Natural killer cell treated with Interleukin-12 subunit alpha and Interleukin-12 subunit beta and Interleukin-15 and Interleukin-18, amount 100 ng/mL, for 72 hours (primary cell): ENCODE measurements at regions not wholly inside any gene's neighbourhood (a gene's known extent, or its start where the extent isn't known, plus 50 kb on each side); places are given as distances from the start of the nearest gene placed in this dataset.
A peak's percentile ranks its signal among the peaks of the same experiment; 100 is the strongest.

Experiments used
- ATAC-seq, 2 donors: fragments of 150-1000 bp; cut with Tn5 transposase in 1 of 2; sonication (Bioruptor Pico), chemical (Tn5 transposase) in 1 of 2; 2 replicates each; pipeline ENCODE4 v1.10.0; 2021
- DNase-seq: peaks from one replicate; pipeline ENCODE4 v3.0.0; 2022; ENCODE audit warnings: low spot score
- H3K27ac Mint-ChIP-seq, 2 donors: 1 replicate in 1 of 2; 2 replicates in 1 of 2; pipeline ENCODE4 v1.8.0; 2022; ENCODE audit warnings: mixed read lengths in 2 of 2, mild to moderate bottlenecking in 1 of 2, moderate library complexity in 1 of 2
- H3K27me3 Mint-ChIP-seq, 2 donors: 1 replicate in 1 of 2; 2 replicates in 1 of 2; pipeline ENCODE4 v1.8.0; 2022; ENCODE audit warnings: mixed read lengths in 2 of 2
- H3K36me3 Mint-ChIP-seq: one replicate; pipeline ENCODE4 v1.8.0; 2022; ENCODE audit warnings: mixed read lengths
- H3K4me1 Mint-ChIP-seq, 2 donors: 1 replicate in 1 of 2; 2 replicates in 1 of 2; pipeline ENCODE4 v1.8.0; 2022; ENCODE audit warnings: low read depth in 2 of 2, mixed read lengths in 2 of 2, mild to moderate bottlenecking in 1 of 2
- H3K4me3 Mint-ChIP-seq: one replicate; pipeline ENCODE4 v1.8.0; 2022; ENCODE audit warnings: mixed read lengths
- H3K9me3 Mint-ChIP-seq: 2 replicates; pipeline ENCODE4 v1.8.0; 2022; ENCODE audit warnings: mixed read lengths

DNA sequence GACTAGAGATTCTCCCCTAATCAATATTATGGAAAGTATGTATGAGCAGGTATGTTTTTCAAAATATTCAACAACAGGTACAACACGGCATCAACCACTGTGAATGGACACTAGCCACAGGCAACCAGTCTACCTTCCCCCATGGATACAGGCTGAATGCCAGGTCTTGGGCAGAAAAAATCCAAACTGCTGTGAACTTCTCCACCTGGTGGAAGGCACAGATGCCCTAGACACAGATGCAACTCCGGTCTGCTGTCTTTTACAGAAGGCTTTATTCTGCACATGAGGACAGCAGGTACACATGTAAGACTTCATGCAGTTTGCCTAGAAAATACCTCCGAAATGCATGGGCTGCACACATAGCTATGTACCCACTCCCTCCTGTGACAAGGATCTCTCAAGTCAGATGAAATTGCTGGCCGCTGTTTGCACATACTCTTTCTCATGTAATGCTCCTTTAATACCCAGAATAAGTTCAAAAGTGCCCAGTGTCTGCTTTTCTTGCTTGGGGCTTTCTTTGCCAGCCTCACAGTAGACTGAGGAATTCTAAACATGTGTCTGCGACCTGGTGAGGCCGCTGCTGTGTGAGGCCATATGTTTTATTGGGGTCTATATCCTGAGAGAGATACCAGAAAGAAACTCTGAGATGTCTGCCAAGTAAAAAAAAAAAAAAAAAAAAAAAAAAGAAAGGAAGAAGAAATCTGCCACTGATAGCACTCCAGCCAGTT lies 325.9 kb downstream of the FOXO1 start:
- no peak for ATAC-seq
- Mint-ChIP-seq H3K36me3 (no peaks in the 10 kb centered on the region), H3K4me1 (no peaks in the 10 kb centered on the region), H3K9me3 (no peaks in the 10 kb centered on the region), H3K4me3 (no peak overlapping the region), H3K27ac (no peak overlapping the region), H3K27me3 (no peaks in the 10 kb centered on the region)
- DNase-seq = no peak

DNA sequence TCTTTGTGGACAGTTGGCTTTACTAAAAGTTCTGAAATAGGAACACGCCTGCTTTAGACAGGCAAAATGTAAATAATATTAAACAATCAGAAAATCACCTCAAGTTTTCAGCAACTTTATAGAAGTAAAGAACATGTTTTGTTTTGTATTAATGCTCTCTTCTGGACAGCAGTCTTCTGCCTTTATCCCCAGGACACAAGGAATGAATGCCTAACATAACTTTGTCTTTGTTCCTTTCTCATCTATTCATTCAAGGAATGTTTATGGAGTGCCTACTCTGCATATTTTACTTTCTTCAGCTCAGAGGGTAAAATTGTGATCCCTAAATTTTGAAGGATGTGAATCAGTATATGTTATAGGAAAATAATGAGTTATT lies 325.4 kb downstream of the FOXO1 start:
- Mint-ChIP-seq H3K9me3 (no peaks in the 10 kb centered on the region), H3K36me3 (no peaks in the 10 kb centered on the region), H3K27me3 (no peaks in the 10 kb centered on the region), H3K4me1 (no peaks in the 10 kb centered on the region), H3K4me3 (no peak overlapping the region), H3K27ac (no peak overlapping the region)
- DNase-seq (no peak), ATAC-seq (no peak)

DNA sequence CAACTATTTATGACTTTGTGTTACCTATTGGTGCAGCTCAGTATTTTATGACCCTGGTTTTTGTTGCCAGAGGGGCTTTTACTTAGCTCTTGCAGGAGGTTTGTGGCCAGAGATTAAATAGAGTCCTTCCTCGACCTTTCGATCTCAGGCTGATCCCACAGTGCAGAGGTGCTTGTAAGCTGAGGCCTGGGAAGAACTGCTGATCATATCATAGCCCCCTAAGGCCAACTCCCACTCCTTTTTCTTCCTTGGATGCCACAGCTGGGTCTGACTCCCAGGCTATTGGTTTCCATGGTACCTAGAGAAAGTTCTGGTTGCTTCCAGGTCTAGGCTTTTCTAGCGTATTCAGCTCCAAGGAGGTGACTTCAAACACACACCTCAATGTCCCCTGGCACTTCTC lies 324.9 kb downstream of the FOXO1 start:
- no peak for ATAC-seq
- H3K4me1 Mint-ChIP-seq = no peaks in the 10 kb centered on the region
- no peak overlapping the region for H3K27ac Mint-ChIP-seq
- no peaks in the 10 kb centered on the region for H3K36me3 Mint-ChIP-seq
- no peak overlapping the region for H3K4me3 Mint-ChIP-seq
- no peaks in the 10 kb centered on the region for H3K9me3 Mint-ChIP-seq
- DNase-seq = no peak
- no peaks in the 10 kb centered on the region for H3K27me3 Mint-ChIP-seq

DNA sequence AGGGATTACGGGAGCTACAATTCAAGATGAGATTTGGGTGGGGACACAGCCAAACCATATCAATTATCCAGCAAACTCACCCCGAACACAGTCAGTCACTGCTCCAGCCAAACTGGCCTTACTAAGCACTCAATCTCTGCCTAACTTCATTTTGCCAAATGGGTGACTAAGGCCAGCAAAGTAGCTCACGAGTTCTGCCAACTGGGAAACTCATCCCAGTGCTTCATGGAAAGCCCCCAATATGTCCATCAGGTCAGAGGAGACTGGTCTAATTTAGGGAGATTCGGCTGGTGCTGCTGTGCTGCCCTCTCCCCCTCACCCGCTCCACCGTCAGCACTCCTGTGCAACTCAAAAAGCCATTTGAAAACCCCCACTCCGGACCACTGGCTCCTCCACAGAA lies 324.0 kb downstream of the FOXO1 start:
- no peaks in the 10 kb centered on the region for H3K4me1 Mint-ChIP-seq
- H3K36me3 Mint-ChIP-seq = no peaks in the 10 kb centered on the region
- no peak for DNase-seq
- no peak overlapping the region for H3K4me3 Mint-ChIP-seq
- H3K9me3 Mint-ChIP-seq = no peaks in the 10 kb centered on the region
- ATAC-seq = no peak
- H3K27me3 Mint-ChIP-seq = no peaks in the 10 kb centered on the region
- no peak overlapping the region for H3K27ac Mint-ChIP-seq

DNA sequence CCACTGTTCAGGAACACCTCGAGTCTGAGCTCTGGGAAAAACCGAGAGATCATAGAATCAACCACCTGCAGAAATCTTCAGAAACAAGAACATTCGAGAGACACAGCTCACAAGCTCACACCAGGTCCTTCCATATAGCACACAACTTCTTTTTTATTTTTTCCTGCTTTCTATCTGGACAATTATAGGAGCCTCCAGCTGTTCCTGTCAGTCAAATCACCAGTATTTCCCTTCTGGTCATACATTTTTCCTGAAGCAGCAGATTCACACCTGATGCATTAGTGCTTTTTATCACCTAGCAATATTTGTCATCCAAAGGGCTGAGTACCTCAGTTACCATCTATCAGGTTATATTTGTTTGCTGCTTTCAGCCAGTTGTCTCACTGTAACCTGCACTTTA lies 323.5 kb downstream of the FOXO1 start:
- H3K27me3 Mint-ChIP-seq = no peaks in the 10 kb centered on the region
- H3K4me1 Mint-ChIP-seq = peaks cover 0 to 1% of the 10 kb centered on the region in 2 donors

DNA sequence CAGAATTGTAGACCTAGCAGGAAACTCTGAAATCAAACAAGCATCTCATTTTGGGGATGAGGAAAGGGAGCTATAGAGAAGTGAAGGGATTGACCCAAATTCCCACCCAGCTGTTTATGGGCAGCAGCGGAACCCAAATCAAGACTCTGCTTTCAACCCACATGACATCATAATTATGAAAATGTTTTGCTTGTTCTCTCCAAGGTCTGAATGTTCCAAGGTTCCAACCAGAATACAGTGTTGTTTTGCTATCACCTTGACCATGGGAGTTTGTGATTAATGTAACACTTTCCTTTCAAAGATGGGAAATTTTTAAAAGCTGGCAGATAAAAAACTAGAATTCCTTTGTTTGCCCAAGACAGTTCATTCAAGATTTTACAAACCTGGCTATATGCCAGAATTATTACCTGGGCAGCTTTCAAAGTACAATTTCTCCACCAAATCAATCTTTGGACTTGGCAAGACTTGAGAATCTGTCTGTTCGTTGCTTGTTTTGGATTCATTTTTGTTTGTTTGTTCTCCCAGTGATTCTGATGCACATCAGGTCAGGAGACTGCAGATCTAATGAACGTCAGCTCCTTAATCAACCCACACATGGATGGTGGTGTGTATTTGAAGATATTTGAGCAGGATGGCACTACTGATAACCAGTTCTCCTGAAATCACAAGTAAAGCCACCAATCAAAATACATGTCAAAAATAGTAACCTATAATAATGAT lies 322.7 kb downstream of the FOXO1 start:
- Mint-ChIP-seq H3K36me3 (no peaks in the 10 kb centered on the region), H3K4me1 (peaks cover 0 to 5% of the 10 kb centered on the region in 2 donors), H3K27ac (no peak overlapping the region), H3K9me3 (no peaks in the 10 kb centered on the region), H3K27me3 (no peaks in the 10 kb centered on the region), H3K4me3 (no peak overlapping the region)
- ATAC-seq (no peak), DNase-seq (no peak)

More for the DNA sequence above, 323.5 kb downstream of the FOXO1 start:
- DNase-seq = no peak
- ATAC-seq = no peak
- H3K27ac Mint-ChIP-seq = no peak overlapping the region
- no peaks in the 10 kb centered on the region for H3K36me3 Mint-ChIP-seq
- no peaks in the 10 kb centered on the region for H3K9me3 Mint-ChIP-seq
- H3K4me3 Mint-ChIP-seq = no peak overlapping the region

DNA sequence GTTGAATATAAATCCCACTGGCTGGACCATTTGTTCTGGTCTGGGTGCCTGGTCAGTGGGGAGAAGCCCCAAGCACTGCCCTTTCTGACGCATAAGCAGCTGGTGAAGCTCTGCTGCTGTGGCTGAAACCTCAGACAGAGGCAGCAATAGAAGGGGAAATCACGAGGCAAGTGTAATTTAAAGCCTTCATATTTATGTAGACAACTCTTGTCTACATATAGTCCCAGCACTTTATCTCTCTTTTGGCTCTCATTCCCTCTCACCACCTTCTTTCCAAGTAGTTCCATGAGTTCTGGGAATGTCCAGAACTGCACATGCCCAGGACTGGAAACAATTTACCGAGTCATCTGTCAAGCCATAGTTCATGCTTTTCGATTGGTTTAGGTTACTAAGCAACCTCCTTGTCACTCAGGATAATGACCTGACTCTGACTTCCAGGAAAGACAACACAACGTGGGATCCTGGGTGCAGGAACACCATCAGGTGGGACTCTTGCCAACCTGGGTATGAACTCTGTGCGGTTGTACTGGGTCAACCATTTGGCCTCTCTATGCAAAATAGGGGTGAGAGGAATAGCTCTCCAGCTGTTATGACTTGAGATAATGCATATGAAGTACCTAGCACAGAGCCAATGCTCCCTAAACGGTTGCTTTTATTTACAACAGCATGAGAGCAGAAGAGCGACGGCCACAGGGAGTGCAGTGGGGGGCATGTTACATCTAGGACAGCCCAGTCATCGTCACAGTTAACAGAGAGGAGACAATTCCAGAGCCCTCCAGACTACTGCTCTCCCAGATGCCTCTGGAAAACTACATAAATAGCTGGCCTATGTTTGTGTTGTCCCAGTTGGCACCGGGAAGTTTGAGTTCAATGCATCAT lies 321.9 kb downstream of the FOXO1 start:
- DNase-seq (no peak), ATAC-seq (no peak)
- no peaks in the 10 kb centered on the region for H3K27me3 Mint-ChIP-seq
- H3K27ac Mint-ChIP-seq = no peak overlapping the region
- no peaks in the 10 kb centered on the region for H3K36me3 Mint-ChIP-seq
- H3K9me3 Mint-ChIP-seq = no peaks in the 10 kb centered on the region
- no peak overlapping the region for H3K4me3 Mint-ChIP-seq
- H3K4me1 Mint-ChIP-seq = peaks cover 0 to 5% of the 10 kb centered on the region in 2 donors

DNA sequence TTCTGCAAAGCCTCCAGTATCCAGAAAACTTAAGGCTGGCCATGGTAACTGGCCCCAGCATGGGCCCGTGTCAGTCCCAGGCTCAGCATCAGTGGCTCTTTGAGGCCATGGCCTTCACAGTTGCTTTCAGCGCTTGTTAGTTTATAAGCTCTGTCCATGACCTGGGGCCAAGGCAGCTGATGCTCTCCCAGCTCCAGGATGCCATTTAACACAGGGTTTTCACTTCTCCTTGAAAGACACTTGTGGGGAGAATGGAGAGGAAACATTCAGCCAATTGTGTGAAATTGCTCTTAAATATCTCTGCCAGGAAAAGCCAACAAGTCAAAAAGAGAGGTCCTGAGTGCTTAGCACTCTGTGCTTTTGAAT lies 321.3 kb downstream of the FOXO1 start:
- DNase-seq (no peak), ATAC-seq (no peak)
- Mint-ChIP-seq H3K4me1 (peaks cover 0 to 5% of the 10 kb centered on the region in 2 donors), H3K4me3 (no peak overlapping the region), H3K36me3 (no peaks in the 10 kb centered on the region), H3K9me3 (no peaks in the 10 kb centered on the region), H3K27ac (peak overlapping the region in 1 of 2 donors; percentile 40), H3K27me3 (no peaks in the 10 kb centered on the region)

DNA sequence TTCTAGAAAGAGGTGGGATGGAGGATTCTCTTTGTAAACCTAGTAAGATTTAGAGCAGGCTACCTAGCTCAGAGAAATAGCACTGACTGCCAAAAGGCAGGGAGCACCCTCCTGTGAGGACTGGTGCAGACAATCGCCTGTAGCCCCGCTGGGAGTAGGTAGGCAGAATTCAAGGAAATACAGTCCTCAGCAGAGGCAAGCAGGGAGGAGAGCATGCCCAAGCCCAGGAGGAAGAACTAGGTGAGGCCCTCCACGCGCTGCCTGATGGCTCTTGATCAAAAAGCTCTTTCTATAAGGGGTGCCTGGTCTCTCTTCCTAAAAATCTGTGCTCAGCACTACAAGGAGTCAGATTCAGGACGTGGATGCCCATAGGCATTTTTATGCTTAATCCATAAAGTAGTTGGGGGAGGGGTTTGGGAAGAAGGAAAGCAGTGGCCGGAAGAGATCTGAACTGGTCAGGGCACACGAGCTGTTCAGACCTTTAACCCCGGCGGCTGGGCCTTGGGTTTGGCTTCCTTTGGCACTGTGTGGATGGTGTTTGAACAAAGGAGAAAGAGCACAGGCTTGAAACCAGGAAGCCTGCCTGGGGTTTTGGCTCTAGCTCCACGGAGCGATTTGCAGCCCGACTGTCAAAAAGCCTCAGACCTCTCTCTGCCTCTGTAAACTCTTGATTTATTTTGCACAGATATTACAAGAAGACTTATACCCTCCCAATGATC lies 320.6 kb downstream of the FOXO1 start:
- Mint-ChIP-seq H3K9me3 (no peaks in the 10 kb centered on the region), H3K27me3 (no peaks in the 10 kb centered on the region), H3K36me3 (no peaks in the 10 kb centered on the region), H3K27ac (peak overlapping the region in 1 of 2 donors; percentile 40), H3K4me1 (peaks cover 0 to 5% of the 10 kb centered on the region in 2 donors), H3K4me3 (no peak overlapping the region)
- no peak for ATAC-seq
- DNase-seq = no peak

DNA sequence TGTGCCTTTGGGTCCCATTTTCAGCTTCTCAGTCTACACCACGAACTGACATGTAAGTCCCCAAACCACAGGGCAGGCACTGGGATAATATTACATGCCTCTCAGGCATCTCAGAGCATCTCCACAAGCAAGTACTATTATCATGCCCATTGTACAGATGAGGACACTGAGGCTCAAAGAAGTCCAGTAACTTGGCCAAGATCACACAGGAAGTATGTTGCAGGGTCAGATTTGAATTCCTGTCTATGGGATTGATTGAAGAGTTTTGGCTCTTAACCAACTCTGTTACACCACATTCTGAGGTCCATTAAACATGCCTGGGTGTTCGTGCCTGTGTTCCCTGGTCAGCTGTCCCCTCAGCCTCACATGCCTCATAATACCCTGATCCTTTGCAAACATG lies 319.8 kb downstream of the FOXO1 start:
- Mint-ChIP-seq H3K36me3 (no peaks in the 10 kb centered on the region), H3K9me3 (no peaks in the 10 kb centered on the region), H3K27ac (no peak overlapping the region), H3K27me3 (no peaks in the 10 kb centered on the region), H3K4me1 (peaks cover 0 to 5% of the 10 kb centered on the region in 2 donors), H3K4me3 (no peak overlapping the region)
- no peak for ATAC-seq
- DNase-seq = no peak

DNA sequence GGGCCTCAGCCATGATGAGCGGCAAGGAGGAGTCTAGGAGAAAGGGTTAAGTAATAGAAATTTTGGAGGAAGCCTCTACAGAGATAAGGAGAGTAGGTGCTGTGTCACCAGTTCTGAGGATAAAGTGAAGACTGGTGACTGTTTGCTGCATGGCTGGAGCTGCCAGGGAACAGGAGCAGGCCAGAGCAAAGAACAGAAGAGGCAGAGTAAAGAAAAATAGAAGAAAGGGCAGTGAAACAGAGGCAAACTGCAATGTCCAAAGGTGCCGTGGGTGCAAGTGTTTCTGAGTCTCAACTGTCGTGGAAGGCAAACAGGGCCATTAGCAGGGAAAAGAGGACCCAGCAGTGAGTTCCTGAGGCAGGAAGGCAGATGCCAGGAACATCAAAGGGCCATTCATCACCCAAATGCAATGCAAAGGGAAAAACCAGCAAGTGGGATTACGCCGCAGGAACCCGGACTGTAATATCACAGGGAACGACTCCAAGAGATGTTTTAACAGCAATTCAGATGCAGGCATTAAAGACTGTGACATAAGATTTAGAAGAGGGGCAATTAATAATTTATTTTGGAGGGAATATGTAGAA lies 318.3 kb downstream of the FOXO1 start:
- no peak for ATAC-seq
- no peak overlapping the region for H3K27ac Mint-ChIP-seq
- no peak for DNase-seq
- H3K4me3 Mint-ChIP-seq = no peak overlapping the region
- no peaks in the 10 kb centered on the region for H3K36me3 Mint-ChIP-seq
- H3K9me3 Mint-ChIP-seq = no peaks in the 10 kb centered on the region
- H3K4me1 Mint-ChIP-seq = peaks cover 0 to 5% of the 10 kb centered on the region in 2 donors
- H3K27me3 Mint-ChIP-seq = no peaks in the 10 kb centered on the region

DNA sequence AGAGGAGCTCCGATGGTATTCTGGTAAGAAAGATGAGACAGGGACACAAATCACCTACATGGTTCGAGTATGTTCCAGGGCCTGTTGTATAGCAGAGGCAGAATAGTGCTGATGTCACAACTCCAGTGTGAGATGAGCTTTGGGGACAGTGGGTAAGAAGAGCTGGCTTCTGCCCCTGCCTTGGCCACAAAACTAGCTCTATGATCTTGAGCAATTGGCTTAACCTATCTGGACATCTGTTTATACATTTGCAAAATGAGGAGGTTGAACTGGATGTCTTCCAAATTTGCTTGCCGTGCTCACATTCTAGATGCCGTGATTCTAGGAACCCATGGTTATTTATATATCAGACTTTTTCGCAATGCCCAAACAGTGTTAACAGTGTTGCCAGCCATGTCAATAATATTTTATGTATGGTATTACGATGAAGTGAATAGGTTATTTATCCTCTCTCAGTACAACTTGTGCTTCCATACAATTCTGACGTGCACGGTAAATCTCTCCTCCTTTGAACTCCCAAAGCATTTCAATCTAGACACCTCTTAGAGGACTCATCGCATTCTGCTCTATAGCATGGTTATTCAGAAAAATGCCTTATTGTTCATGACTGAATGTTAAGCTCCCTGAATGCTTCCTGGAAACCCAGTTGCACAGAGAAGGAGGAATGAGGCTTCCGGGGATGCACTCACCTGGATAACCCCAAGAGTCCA lies 316.0 kb downstream of the FOXO1 start:
- H3K36me3 Mint-ChIP-seq = no peaks in the 10 kb centered on the region
- no peak for DNase-seq
- peaks cover 0 to 5% of the 10 kb centered on the region in 2 donors for H3K4me1 Mint-ChIP-seq
- no peak overlapping the region for H3K27ac Mint-ChIP-seq
- H3K4me3 Mint-ChIP-seq = no peak overlapping the region
- H3K9me3 Mint-ChIP-seq = no peaks in the 10 kb centered on the region
- ATAC-seq = no peak
- peaks cover 0 to 2% of the 10 kb centered on the region in 2 donors for H3K27me3 Mint-ChIP-seq
